H1 (cell line): ENCODE measurements at regions not wholly inside any gene's neighbourhood (a gene's known extent, or its start where the extent isn't known, plus 50 kb on each side); places are given as distances from the start of the nearest gene placed in this dataset.

Experiments
- CTCF ChIA-PET: fragments of 300-600 bp; sonication (Branson Sonifier 250); formaldehyde crosslinking; loops from one replicate; lab custom pipeline; 2021; ENCODE audit not compliant: partially characterized antibody; lab: Charles Lee
- POLR2A ChIA-PET: fragments of 300-600 bp; sonication (Branson Sonifier 250); formaldehyde crosslinking; loops from one replicate; lab custom pipeline; 2021; ENCODE audit warnings: inconsistent platforms; ENCODE audit not compliant: partially characterized antibody; lab: Charles Lee
- DNase-seq, 2 experiments: peaks; one replicate each; pipeline versions ENCODE4 v3.0.0 to v3.0.0-alpha.2; 2010 to 2022; ENCODE audit warnings: low spot score in 2 of 2, low read depth in 1 of 2, mixed read lengths in 1 of 2
- FAIRE-seq: peaks from 2 replicates; lab custom pipeline; 2011; peaks lifted over from hg19 to GRCh38; lab: Jason Lieb, UNC
- H2AFZ ChIP-seq: 2 replicates; pipeline ENCODE4 v1.8.1; 2012; ENCODE audit warnings: low read length, inconsistent platforms
- H2AK5ac ChIP-seq: 2 replicates; pipeline ENCODE4 v1.6.1; 2013; ENCODE audit warnings: low read depth, low read length
- H2BK120ac ChIP-seq: replicated peaks from 2 replicates; pipeline ENCODE3; 2013; ENCODE audit warnings: low read depth, low read length, inconsistent platforms
- H2BK12ac ChIP-seq: 2 replicates; pipeline ENCODE4 v1.6.1; 2013; ENCODE audit warnings: low read depth, low read length
- H2BK15ac ChIP-seq: 2 replicates; pipeline ENCODE4 v1.6.1; 2013; ENCODE audit warnings: low read length
- H2BK20ac ChIP-seq: 2 replicates; pipeline ENCODE4 v1.6.1; 2013; ENCODE audit warnings: low read length
- H2BK5ac ChIP-seq: 2 replicates; pipeline ENCODE4 v1.6.1; 2013; ENCODE audit warnings: low read depth, low read length
- H3K14ac ChIP-seq: 2 replicates; pipeline ENCODE4 v1.6.1; 2013; ENCODE audit warnings: inconsistent platforms; ENCODE audit not compliant: insufficient read length
- H3K18ac ChIP-seq: 2 replicates; pipeline ENCODE4 v1.6.1; 2013; ENCODE audit warnings: low read length; ENCODE audit errors: extremely low read depth
- H3K23ac ChIP-seq: 2 replicates; pipeline ENCODE4 v1.6.1; 2013; ENCODE audit warnings: inconsistent platforms; ENCODE audit not compliant: insufficient read length
- H3K23me2 ChIP-seq: 2 replicates; pipeline ENCODE4 v1.6.1; 2013; ENCODE audit warnings: low read depth, low read length
- H3K27ac ChIP-seq: 2 replicates; pipeline ENCODE4 v1.6.1; 2011; ENCODE audit warnings: low read depth, low read length, inconsistent platforms
- H3K27me3 ChIP-seq, 4 experiments: replicated peaks in 1 of 4; 1 replicate in 1 of 4; 2 replicates in 3 of 4; pipeline versions ENCODE4 v1.6.1 to v1.8.1; 2011 to 2013; ENCODE audit warnings: low read length in 3 of 4, mild to moderate bottlenecking in 3 of 4, inconsistent platforms in 2 of 4, mixed read lengths in 2 of 4, moderate library complexity in 1 of 4; ENCODE audit not compliant: control insufficient read depth in 3 of 4, insufficient read depth in 3 of 4; ENCODE audit errors: extremely low read depth in 1 of 4
- H3K36me3 ChIP-seq, 4 experiments: 2 replicates each; pipeline versions ENCODE4 v1.6.1 to v1.8.1; 2011 to 2013; ENCODE audit warnings: mild to moderate bottlenecking in 4 of 4, low read length in 3 of 4, moderate library complexity in 2 of 4, control low read depth in 1 of 4, inconsistent platforms in 1 of 4; ENCODE audit not compliant: insufficient read depth in 4 of 4, control insufficient read depth in 2 of 4
- H3K4ac ChIP-seq: replicated peaks from 2 replicates; pipeline ENCODE3; 2013; ENCODE audit warnings: low read length, low read depth, mixed read lengths, inconsistent platforms; ENCODE audit not compliant: insufficient read length
- H3K4me1 ChIP-seq, 4 experiments: replicated peaks in 1 of 4; 1 replicate in 1 of 4; 2 replicates in 3 of 4; pipeline versions ENCODE4 v1.6.1 to v1.8.1; 2011 to 2013; ENCODE audit warnings: low read length in 3 of 4, inconsistent platforms in 2 of 4, mixed read lengths in 1 of 4; ENCODE audit not compliant: insufficient read depth in 4 of 4, control insufficient read depth in 3 of 4
- H3K4me2 ChIP-seq, 2 experiments: 2 replicates each; pipeline versions ENCODE4 v1.6.1 to v1.8.1; 2011 to 2013; ENCODE audit warnings: low read depth in 2 of 2, low read length in 2 of 2, control low read depth in 1 of 2, inconsistent platforms in 1 of 2, mild to moderate bottlenecking in 1 of 2; ENCODE audit not compliant: insufficient read depth in 1 of 2
- H3K4me3 ChIP-seq, 4 experiments: fragments of 200-600, 300-600 bp in 1 of 4; sonication (generic), shearing (Covaris generic), sonication (Bioruptor Twin) in 1 of 4; 2 replicates each; pipeline versions ENCODE4 v1.5.1 to v1.8.1; 2011 to 2016; ENCODE audit warnings: low read length in 4 of 4, low read depth in 3 of 4, control low read depth in 2 of 4, inconsistent platforms in 2 of 4, mild to moderate bottlenecking in 2 of 4, mixed read lengths in 1 of 4, moderate library complexity in 1 of 4; ENCODE audit not compliant: insufficient read depth in 2 of 4; ENCODE audit errors: extremely low read depth in 1 of 4
- H3K56ac ChIP-seq: replicated peaks from 2 replicates; pipeline ENCODE3; 2013; ENCODE audit warnings: low read depth, mild to moderate bottlenecking, mixed read lengths, low read length, inconsistent platforms; ENCODE audit not compliant: insufficient read length
- H3K79me1 ChIP-seq: 2 replicates; pipeline ENCODE4 v1.6.1; 2013; ENCODE audit warnings: low read depth, low read length, control low read depth
- H3K79me2 ChIP-seq, 2 experiments: 2 replicates each; pipeline versions ENCODE4 v1.6.1 to v1.8.1; 2012 to 2013; ENCODE audit warnings: low read length in 2 of 2, mild to moderate bottlenecking in 2 of 2, inconsistent platforms in 1 of 2; ENCODE audit not compliant: insufficient read depth in 2 of 2, control insufficient read depth in 1 of 2
- H3K9ac ChIP-seq, 4 experiments: replicated peaks in 1 of 4; 1 replicate in 1 of 4; 2 replicates in 3 of 4; pipeline versions ENCODE4 v1.6.1 to v1.8.1; 2011 to 2013; ENCODE audit warnings: low read depth in 3 of 4, low read length in 3 of 4, control low read depth in 2 of 4, mild to moderate bottlenecking in 2 of 4, moderate library complexity in 2 of 4, inconsistent platforms in 1 of 4; ENCODE audit errors: extremely low read depth in 1 of 4
- H3K9me3 ChIP-seq, 2 experiments: 2 replicates each; pipeline versions ENCODE4 v1.6.1 to v1.8.1; 2012 to 2013; ENCODE audit warnings: mild to moderate bottlenecking in 2 of 2, moderate library complexity in 2 of 2, control low read depth in 1 of 2, inconsistent platforms in 1 of 2, low read depth in 1 of 2, low read length in 1 of 2, mixed read lengths in 1 of 2; ENCODE audit not compliant: insufficient read depth in 2 of 2
- H4K20me1 ChIP-seq, 2 experiments: replicated peaks in 1 of 2; 2 replicates each; pipeline versions ENCODE3 to v1.8.1; 2011 to 2013; ENCODE audit warnings: inconsistent platforms in 2 of 2, low read length in 2 of 2, mild to moderate bottlenecking in 1 of 2; ENCODE audit not compliant: insufficient read depth in 2 of 2, control insufficient read depth in 1 of 2
- H4K5ac ChIP-seq: 2 replicates; pipeline ENCODE4 v1.6.1; 2013; ENCODE audit warnings: low read length, low read depth, mixed read lengths, inconsistent platforms; ENCODE audit not compliant: insufficient read length
- H4K8ac ChIP-seq: 2 replicates; pipeline ENCODE4 v1.8.0; 2013; ENCODE audit warnings: mild to moderate bottlenecking, moderate library complexity, low read length, inconsistent platforms; ENCODE audit not compliant: insufficient read depth; ENCODE audit errors: extremely low read depth
- H4K91ac ChIP-seq: replicated peaks from 2 replicates; pipeline ENCODE3; 2013; ENCODE audit warnings: low read length, mixed read lengths, inconsistent platforms; ENCODE audit not compliant: insufficient read length
- BACH1 ChIP-seq: IDR thresholded peaks from 2 replicates; pipeline ENCODE4 v1.6.1; 2012; ENCODE audit warnings: low read length, improper control_type of control experiment
- CBX5 ChIP-seq: fragments of 300-800, 300-1000 bp; sonication (generic); IDR thresholded peaks from 2 replicates; pipeline ENCODE4 v1.7.1; 2016; ENCODE audit warnings: antibody characterized with exemption, low read length, low read depth
- CBX8 ChIP-seq: fragments of 300-800, 300-1000 bp; sonication (generic); IDR thresholded peaks from 2 replicates; pipeline ENCODE4 v1.7.1; 2016; ENCODE audit warnings: low read depth, low read length, borderline replicate concordance
- EP300 ChIP-seq, 2 experiments: IDR thresholded peaks; 1 replicate in 1 of 2; 2 replicates in 1 of 2; pipeline ENCODE4 v1.6.1; 2011 to 2012; ENCODE audit warnings: low read depth in 2 of 2, low read length in 2 of 2, mild to moderate bottlenecking in 2 of 2, borderline replicate concordance in 1 of 2, inconsistent platforms in 1 of 2, moderate library complexity in 1 of 2
- EZH2 ChIP-seq: fragments of 200-600 bp; sonication (generic); IDR thresholded peaks from 2 replicates; pipeline ENCODE4 v1.7.1; 2012; ENCODE audit warnings: low read depth, mild to moderate bottlenecking, moderate library complexity, low read length, inconsistent platforms; ENCODE audit not compliant: severe bottlenecking
- GABPA ChIP-seq: IDR thresholded peaks from 2 replicates; pipeline ENCODE4 v1.6.1; 2011; ENCODE audit warnings: mild to moderate bottlenecking, low read length, moderate library complexity, borderline replicate concordance; ENCODE audit not compliant: insufficient read depth
- HDAC2 ChIP-seq, 2 experiments: fragments of 300-600 bp in 1 of 2; sonication (generic) in 1 of 2; IDR thresholded peaks; 2 replicates each; pipeline ENCODE4 v1.6.1; 2011 to 2012; ENCODE audit warnings: low read depth in 2 of 2, low read length in 2 of 2, mild to moderate bottlenecking in 2 of 2, moderate library complexity in 2 of 2, borderline replicate concordance in 1 of 2, inconsistent platforms in 1 of 2
- KDM4A ChIP-seq: IDR thresholded peaks from one replicate; pipeline ENCODE4 v1.7.1; 2012; ENCODE audit warnings: low read depth, mild to moderate bottlenecking, moderate library complexity, low read length, inconsistent platforms; ENCODE audit not compliant: severe bottlenecking
- RNF2 ChIP-seq: fragments of 200-900, 300-1000 bp; sonication (generic); IDR thresholded peaks from 2 replicates; pipeline ENCODE4 v1.7.1; 2016; ENCODE audit warnings: borderline replicate concordance, low read depth, mild to moderate bottlenecking, antibody characterized with exemption, low read length; ENCODE audit not compliant: poor library complexity, severe bottlenecking; ENCODE audit errors: missing control alignments
- WGBS, 2 experiments: shearing (Covaris generic) in 1 of 2; methylation state at CpG; one replicate each; pipeline versions ENCODE4 v1.1.6 to v1.1.7; 2013 to 2015; ENCODE audit warnings: low lambda C conversion rate in 2 of 2, mixed read lengths in 2 of 2, inconsistent platforms in 1 of 2, low coverage in 1 of 2, missing lambda C conversion rate in 1 of 2; ENCODE audit not compliant: insufficient replicate concordance in 2 of 2, insufficient coverage in 1 of 2, insufficient read length in 1 of 2; ENCODE audit errors: extremely low coverage in 1 of 2, missing lambda C conversion rate in 1 of 2; 5-methylcytosine and 5-hydroxymethylcytosine counted together

GRCh38 chrX:13189380-13189779, 130.5 kb downstream of the ATXN3L start:
- FAIRE-seq = no peak
- H2AFZ ChIP-seq = no peak overlapping the region
- POLR2A ChIA-PET = no interaction called here

More at GRCh38 chrX:13189380-13189779, 130.5 kb downstream of the ATXN3L start:
- CTCF ChIA-PET = no interaction called here
- Histone ChIP-seq H2BK5ac (no peak overlapping the region), H3K9me3 (no peaks in the 10 kb centered on the region), H3K14ac (no peak overlapping the region), H3K4me3 (no peak overlapping the region), H3K27me3 (no peaks in the 10 kb centered on the region), H2BK15ac (no peak overlapping the region), H3K36me3 (no peaks in the 10 kb centered on the region), H2BK12ac (no peak overlapping the region), H4K8ac (no peak overlapping the region), H3K4me2 (no peak overlapping the region), H3K9ac (no peak overlapping the region), H3K27ac (no peak overlapping the region), H4K5ac (no peak overlapping the region), H2BK20ac (no peak overlapping the region), H3K4ac (no peak overlapping the region), H3K23me2 (no peaks in the 10 kb centered on the region), H2BK120ac (no peak overlapping the region), H3K23ac (no peak overlapping the region), H3K56ac (no peak overlapping the region), H4K91ac (no peak overlapping the region), H3K18ac (no peak overlapping the region), H3K79me2 (no peaks in the 10 kb centered on the region), H3K4me1 (no peaks in the 10 kb centered on the region), H4K20me1 (no peaks in the 10 kb centered on the region), H2AK5ac (no peak overlapping the region), H3K79me1 (no peaks in the 10 kb centered on the region)
- whole genome bisulfite sequencing, 2 experiments = 81% methylated on average over 5 of the region's 6 CpGs; no CpG with 5 or more reads in 1 of the 2 experiments
- no peak for DNase-seq
- TF ChIP-seq EP300 (IDR thresholded peaks at IDR 0.05; ENCODE audit: borderline replicate concordance in 1 of 2, low read depth in 2 of 2, low read length in 2 of 2) (no peak), HDAC2 (IDR thresholded peaks at IDR 0.05; ENCODE audit: borderline replicate concordance in 1 of 2, low read depth in 2 of 2, low read length in 2 of 2) (no peak), GABPA (no peak), BACH1 (no peak), EZH2 (no peak), RNF2 (no peak), CBX8 (no peak), CBX5 (no peak), KDM4A (no peak)
